ENCODE measurements at regions not wholly inside any gene's neighbourhood (a gene's known extent, or its start where the extent isn't known, plus 50 kb on each side); places are given as distances from the start of the nearest gene placed in this dataset.

- TF ChIP-seq POLR2A (IDR thresholded peaks at IDR 0.05) (no peak), CTCF (IDR thresholded peaks at IDR 0.05) (no peak)
Observed at GRCh38 chr9:111190347-111190746, 139.7 kb downstream of the OR2K2 start.
